ENCODE measurements at regions not wholly inside any gene's neighbourhood (a gene's known extent, or its start where the extent isn't known, plus 50 kb on each side); places are given as distances from the start of the nearest gene placed in this dataset.

DNA sequence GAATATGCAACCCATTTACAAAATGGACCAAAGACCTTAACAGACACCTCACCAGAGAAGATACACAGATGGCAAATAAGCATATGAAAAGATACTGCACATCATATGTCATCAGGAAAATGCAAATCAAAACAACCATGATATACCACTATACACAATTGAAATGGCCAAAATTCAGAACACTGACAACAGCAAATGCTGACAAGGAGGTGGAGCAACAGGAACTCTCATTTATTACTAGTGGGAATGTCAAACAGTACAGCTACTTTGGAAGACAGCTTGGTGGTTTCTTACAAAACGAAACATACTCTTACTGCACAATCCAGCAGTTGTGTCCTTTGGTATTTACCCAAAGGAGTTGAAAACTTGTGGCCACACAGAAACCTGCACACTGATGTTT, 50.0 kb upstream of the PCGF5 start:
- in situ Hi-C loops (cut with MboI; ENCODE audit: low sequenced_read_pairs, unreplicated experiment), result no loop called here
- no peak for DNase-seq (ENCODE audit: low spot score)
- TF ChIP-seq, protein P1, sequence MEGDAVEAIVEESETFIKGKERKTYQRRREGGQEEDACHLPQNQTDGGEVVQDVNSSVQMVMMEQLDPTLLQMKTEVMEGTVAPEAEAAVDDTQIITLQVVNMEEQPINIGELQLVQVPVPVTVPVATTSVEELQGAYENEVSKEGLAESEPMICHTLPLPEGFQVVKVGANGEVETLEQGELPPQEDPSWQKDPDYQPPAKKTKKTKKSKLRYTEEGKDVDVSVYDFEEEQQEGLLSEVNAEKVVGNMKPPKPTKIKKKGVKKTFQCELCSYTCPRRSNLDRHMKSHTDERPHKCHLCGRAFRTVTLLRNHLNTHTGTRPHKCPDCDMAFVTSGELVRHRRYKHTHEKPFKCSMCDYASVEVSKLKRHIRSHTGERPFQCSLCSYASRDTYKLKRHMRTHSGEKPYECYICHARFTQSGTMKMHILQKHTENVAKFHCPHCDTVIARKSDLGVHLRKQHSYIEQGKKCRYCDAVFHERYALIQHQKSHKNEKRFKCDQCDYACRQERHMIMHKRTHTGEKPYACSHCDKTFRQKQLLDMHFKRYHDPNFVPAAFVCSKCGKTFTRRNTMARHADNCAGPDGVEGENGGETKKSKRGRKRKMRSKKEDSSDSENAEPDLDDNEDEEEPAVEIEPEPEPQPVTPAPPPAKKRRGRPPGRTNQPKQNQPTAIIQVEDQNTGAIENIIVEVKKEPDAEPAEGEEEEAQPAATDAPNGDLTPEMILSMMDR (IDR thresholded peaks at IDR 0.05; ENCODE audit: borderline replicate concordance, control extremely low read depth, extremely low read depth, insufficient read depth, missing control alignments), result no peak
